T47D (cell line): ENCODE measurements at regions not wholly inside any gene's neighbourhood (a gene's known extent, or its start where the extent isn't known, plus 50 kb on each side); places are given as distances from the start of the nearest gene placed in this dataset.
"Not testable (repeated sequence)": the region's sequence is repeated elsewhere in the genome, so short reads cannot be mapped to it uniquely, and the experiment has no call there.

Experiments
- DNase-seq, 2 experiments: peaks; one replicate each; pipeline versions ENCODE4 v3.0.0 to v3.0.0-alpha.2; 2011 to 2012; ENCODE audit warnings: low read depth in 1 of 2, low spot score in 1 of 2
- JUND ChIP-seq: IDR thresholded peaks from 2 replicates; pipeline ENCODE4 v1.6.1; 2012; ENCODE audit warnings: low read depth
- in situ Hi-C: cut with HindIII; loops from 2 replicates; pipeline ENCODE4 v1.10.0; 2016; ENCODE audit warnings: low sequenced_read_pairs, low pct_unique_long_range_greater_than_20kb

DNA sequence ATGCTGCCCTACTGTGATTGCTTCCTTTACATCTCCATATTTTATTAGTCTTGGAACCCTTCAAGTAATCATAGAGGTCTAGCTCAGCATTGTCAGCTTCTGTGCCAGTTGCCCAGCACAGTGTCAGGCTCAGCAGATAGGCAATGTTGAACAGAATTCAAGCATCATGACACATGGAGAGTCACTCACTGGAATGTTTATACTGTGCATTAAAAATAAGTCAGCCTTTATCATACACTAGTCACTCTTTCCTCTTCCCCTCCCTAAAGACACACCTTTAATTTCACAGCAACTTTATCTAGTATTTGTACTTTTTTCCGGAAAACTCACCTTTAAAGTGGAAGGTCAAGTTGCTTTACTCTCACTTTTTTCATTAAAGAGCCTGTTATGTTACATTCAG lies 253.8 kb upstream of the CDH11 start:
- TF ChIP-seq JUND: no peak
- in situ Hi-C loops: no loop called here
- no peak for DNase-seq

GRCh38 chr16:65373097-65373496 lies 251.2 kb upstream of the CDH11 start:
- no peak for DNase-seq
- no peak for TF ChIP-seq JUND
- in situ Hi-C loops: no loop called here

DNA sequence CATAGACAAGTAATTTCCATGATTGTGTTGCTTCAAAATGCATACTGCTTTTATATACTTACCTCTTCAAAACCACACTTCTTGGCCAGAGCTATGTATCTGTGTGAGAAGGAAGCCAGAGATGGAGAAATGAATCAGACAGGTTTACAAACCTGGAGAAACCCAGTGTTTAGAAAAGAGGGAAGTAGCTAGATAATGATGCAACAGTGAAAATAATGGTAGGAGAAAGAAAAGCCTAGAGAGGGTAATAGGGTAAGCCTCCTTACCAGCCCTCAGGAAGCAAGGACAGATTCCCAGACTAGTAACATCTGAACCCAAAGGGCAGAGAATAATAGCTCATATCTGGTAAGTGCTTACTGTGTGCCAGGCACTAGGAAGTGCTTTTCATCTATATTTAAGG lies 250.3 kb upstream of the CDH11 start:
- TF ChIP-seq JUND: no peak
- in situ Hi-C loops: no loop called here
- no peak for DNase-seq

DNA sequence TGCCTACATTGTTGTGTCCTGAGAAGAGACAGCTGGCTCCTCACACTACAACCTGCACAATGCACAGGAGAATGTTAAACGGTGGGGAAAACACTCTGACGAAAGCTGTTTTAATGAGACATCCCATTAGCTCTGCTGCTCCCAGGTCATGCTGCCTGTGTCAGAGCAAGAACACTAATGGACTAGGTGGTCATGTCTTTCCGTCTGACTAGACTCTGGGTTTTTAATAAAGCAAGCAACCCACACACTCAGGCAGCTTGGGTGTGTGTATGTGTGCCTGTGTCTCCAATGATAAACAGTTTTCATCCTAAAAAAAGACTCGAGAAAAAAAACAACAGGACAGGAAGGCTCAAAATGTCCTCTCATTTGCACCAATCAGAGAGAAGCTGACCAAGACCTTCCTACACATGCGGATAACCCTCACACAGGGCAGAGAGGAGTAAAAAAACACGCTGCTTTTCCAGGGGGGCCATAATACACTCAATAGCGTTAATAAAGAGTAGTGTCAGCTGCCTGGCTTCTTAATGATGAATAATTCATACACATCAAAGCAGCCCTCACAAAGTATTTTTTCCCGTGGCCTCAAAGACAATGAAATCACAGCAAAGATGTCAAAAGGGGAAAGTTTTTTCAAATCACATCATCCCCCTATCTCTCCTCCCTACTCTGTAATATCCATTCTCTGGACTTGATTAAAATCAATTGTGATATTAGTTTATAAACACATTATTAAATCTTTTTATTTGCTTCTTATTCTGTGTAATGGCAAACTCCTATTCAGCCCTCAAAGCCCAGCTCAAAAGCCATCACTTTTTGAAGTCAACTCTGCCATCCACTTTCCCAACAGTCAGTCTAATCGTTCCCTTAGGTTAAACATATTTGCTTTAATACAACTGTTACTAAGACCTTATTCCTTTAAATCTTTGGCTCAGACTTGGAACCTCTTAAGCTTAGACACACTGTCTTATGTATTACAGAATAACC lies 244.2 kb upstream of the CDH11 start:
- in situ Hi-C loops: no loop called here

DNA sequence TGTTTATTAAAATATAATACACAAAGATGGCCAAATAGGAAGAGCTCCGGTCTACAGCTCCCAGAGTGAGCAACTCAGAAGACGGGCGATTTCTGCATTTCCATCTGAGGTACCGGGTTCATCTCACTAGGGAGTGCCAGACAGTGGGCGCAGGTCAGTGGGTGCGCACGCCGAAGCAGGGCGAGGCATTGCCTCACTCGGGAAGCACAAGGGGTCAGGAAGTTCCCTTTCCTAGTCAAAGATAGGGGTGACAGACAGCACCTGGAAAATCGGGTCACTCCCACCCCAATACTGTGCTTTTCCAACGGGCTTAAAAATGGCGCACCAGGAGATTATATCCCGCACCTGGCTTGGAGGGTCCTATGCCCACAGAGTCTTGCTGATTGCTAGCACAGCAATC lies 234.9 kb upstream of the CDH11 start:
- in situ Hi-C loops, DNase-seq: not testable (repeated sequence)

More for the DNA sequence above, 244.2 kb upstream of the CDH11 start:
- no peak for DNase-seq
- no peak for TF ChIP-seq JUND

DNA sequence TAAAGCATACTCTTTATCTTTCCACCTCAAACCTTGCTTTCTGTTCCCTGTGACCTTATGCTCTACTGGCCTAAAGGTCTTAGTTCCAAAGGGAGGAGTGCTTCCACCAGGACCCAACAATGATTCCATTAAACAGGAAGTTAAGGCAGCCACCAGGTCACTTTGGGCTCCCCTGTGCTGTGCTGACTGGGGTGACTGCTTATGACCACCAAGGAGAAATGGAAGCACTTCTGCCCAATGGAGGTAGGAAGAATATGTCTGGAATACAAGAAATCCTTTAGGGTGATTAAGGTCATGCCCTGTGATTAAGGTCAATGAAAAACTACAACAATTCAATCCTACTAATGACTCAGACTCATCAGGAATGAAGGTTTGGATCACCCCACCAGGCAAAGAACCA lies 233.8 kb upstream of the CDH11 start:
- DNase-seq: no peak
- TF ChIP-seq JUND: no peak
- in situ Hi-C loops: no loop called here

- in situ Hi-C loops: no loop called here
- no peak for DNase-seq
- TF ChIP-seq JUND: no peak
These were observed 231.3 kb upstream of the CDH11 start for GRCh38 chr16:65353183-65353582.

DNA sequence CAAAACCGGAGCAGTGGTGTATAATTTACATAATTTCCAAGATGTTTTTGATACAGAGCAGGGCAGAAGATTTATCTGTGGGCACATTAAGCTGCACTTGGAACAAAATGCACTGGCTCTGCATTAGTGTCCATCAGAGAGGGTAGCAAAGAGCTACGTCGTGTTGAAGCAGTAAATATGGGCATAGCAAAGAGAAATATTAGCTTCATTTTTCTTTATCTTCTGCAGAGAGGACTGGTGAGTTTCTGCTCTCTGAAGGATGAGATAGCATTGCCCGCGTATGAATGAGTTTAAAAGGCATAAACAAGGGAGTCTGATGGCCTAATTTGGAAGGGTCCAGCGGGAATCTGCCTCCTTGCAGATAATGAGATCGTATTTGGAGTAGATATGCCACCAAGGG lies 227.8 kb upstream of the CDH11 start:
- in situ Hi-C loops: no loop called here
- TF ChIP-seq JUND: no peak
- DNase-seq: no peak

GRCh38 chr16:65343556-65343955 lies 221.7 kb upstream of the CDH11 start:
- in situ Hi-C loops: no loop called here
- no peak for DNase-seq
- no peak for TF ChIP-seq JUND

GRCh38 chr16:65342231-65342866 lies 220.5 kb upstream of the CDH11 start:
- in situ Hi-C loops: no loop called here
- TF ChIP-seq JUND: no peak
- no peak for DNase-seq

DNA sequence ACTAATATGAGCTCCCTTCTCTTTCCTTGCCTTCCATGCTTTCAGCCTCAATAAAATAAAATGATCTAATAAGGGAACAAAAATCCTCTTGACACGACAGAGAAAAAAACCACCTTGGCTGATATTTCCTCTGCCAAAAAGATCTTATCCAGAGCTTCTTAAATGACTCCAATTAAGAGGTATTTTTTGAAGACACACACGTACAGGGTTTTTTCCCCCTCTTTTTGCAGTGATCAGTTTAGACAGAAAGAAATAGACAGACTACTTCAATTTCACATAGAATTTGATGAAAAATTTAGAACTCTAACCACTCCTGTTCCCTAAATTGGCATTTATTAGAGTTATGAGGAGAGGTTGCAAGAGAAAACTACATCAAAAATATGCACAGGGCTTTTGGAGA lies 217.2 kb upstream of the CDH11 start:
- DNase-seq: no peak
- in situ Hi-C loops: no loop called here
- TF ChIP-seq JUND: no peak

DNA sequence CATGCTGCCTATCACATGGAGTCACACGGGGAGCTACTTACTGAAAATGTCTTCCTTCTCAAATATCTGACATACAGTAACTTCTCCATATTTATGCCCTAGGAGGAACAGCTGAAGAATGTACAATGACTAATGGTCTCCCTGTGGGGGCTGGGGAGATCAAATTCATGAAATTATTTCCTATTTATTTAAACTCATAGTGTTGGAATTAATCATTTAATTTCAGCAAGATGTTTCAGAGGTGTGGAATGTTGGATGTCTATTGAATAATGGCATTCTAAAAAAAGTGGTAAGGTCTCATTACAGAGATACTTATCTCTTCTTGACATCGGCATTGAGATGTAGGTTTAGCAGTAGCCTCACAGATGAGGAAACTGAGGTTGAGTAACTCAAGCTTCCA lies 214.3 kb upstream of the CDH11 start:
- DNase-seq: no peak
- in situ Hi-C loops: no loop called here

DNA sequence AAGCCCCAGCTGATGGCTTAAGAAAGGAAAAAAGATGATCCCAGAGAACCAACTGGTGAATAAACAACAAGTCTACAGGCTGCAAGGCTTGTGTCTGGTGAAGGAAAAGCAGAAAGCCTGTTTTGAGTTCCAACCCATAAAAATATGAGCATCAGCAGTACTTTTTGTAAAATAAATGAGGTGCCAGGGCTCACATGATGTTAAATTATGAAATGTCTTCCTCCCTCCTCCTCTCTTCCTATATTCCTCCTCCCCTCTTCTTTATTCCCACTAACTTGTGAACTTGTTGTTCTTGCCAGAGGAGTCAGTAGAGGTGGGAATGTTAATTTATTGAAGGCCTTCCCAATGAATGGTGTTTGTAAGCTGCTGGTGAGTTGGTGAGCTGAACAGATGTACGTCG lies 212.2 kb upstream of the CDH11 start:
- in situ Hi-C loops: no loop called here
- no peak for DNase-seq
- TF ChIP-seq JUND: no peak

More for the DNA sequence above, 214.3 kb upstream of the CDH11 start:
- TF ChIP-seq JUND: no peak

- in situ Hi-C loops: no loop called here
- DNase-seq: no peak
- TF ChIP-seq JUND: no peak
These were observed 211.4 kb upstream of the CDH11 start for GRCh38 chr16:65333283-65333682.
